ENCODE measurements at regions not wholly inside any gene's neighbourhood (a gene's known extent, or its start where the extent isn't known, plus 50 kb on each side); places are given as distances from the start of the nearest gene placed in this dataset.

DNA sequence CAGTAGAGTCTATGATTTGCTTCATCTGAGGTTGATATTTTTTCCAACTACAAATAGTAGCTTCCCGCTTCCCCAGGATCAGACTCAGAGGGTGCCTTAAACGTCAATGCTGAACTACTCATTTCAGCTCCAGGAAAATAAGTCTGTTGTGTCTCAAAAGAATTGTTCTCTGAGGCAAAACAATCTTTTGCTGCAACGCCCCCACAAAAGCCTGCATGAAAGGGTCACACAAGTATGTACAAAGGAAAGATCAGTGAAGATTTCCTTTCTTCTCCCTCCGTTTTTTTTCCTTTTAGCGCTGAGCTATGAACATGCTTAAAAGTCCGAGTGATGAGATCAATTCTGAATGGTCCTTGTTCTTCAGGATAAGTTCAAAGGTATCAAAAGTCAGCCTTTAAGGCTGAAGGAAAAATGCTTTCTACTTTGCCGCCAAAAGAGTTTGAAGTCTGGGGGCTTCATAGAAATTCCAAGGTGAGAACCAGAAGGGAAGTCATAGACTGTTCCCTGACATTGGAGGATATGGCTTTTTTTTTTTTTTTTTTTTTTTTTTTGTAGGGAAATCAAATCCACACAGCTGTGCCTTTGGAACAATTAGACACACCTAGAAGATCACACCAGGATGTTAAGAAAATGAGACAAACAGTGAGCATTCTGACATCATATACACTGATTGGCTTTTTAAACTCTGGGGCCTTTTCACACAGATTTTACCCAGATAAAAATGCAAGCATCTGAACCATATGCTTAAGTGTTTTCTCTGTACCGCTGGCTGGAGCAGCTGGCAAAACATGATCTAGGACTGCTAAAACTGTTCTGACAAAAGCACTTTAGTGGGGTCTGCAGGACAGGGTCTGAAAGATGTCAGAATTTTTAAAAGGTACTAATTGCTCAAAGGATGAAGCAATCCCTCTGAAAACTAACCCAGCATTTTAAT, 329.3 kb downstream of the ENC1 start:
- TF ChIP-seq, protein P1, sequence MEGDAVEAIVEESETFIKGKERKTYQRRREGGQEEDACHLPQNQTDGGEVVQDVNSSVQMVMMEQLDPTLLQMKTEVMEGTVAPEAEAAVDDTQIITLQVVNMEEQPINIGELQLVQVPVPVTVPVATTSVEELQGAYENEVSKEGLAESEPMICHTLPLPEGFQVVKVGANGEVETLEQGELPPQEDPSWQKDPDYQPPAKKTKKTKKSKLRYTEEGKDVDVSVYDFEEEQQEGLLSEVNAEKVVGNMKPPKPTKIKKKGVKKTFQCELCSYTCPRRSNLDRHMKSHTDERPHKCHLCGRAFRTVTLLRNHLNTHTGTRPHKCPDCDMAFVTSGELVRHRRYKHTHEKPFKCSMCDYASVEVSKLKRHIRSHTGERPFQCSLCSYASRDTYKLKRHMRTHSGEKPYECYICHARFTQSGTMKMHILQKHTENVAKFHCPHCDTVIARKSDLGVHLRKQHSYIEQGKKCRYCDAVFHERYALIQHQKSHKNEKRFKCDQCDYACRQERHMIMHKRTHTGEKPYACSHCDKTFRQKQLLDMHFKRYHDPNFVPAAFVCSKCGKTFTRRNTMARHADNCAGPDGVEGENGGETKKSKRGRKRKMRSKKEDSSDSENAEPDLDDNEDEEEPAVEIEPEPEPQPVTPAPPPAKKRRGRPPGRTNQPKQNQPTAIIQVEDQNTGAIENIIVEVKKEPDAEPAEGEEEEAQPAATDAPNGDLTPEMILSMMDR (IDR thresholded peaks at IDR 0.05) = no peak
- TF ChIP-seq POLR2A (IDR thresholded peaks at IDR 0.05) = no peak
